Gastroesophageal sphincter (tissue), 3 donors: ENCODE measurements at regions not wholly inside any gene's neighbourhood (a gene's known extent, or its start where the extent isn't known, plus 50 kb on each side); places are given as distances from the start of the nearest gene placed in this dataset.

Source experiments
- CTCF ChIP-seq, 4 experiments: fragments of 200-600 bp in 2 of 4; fragments of 450-650 bp in 2 of 4; sonication (generic) in 1 of 4; IDR thresholded peaks; one replicate each; pipeline ENCODE4 v1.5.1; 2017 to 2019; ENCODE audit warnings: antibody characterized with exemption in 4 of 4, mild to moderate bottlenecking in 2 of 4, moderate library complexity in 2 of 4
- POLR2AphosphoS5 ChIP-seq: sonication (generic); formaldehyde crosslinking; IDR thresholded peaks from one replicate; pipeline ENCODE4 v1.6.1; 2017; ENCODE audit warnings: antibody characterized with exemption

- TF ChIP-seq POLR2AphosphoS5 (no peak), CTCF (IDR thresholded peaks at IDR 0.05) (no peak)
Measured at GRCh38 chr2:6237039-6237660, 545.0 kb downstream of the SOX11 start.
